ENCODE measurements at regions not wholly inside any gene's neighbourhood (a gene's known extent, or its start where the extent isn't known, plus 50 kb on each side); places are given as distances from the start of the nearest gene placed in this dataset.

GRCh38 chrX:95950679-95951078 lies 734.0 kb upstream of the DIAPH2 start:
- TF ChIP-seq POLR2A (IDR thresholded peaks at IDR 0.05), result no peak
- no peak for TF ChIP-seq CTCF (IDR thresholded peaks at IDR 0.05 in 4 of 5, conservative IDR thresholded peaks at IDR 0.05 in 1 of 5)
